Ovary (tissue), 3 donors: ENCODE measurements at regions not wholly inside any gene's neighbourhood (a gene's known extent, or its start where the extent isn't known, plus 50 kb on each side); places are given as distances from the start of the nearest gene placed in this dataset.

ENCODE experiments used
- CTCF ChIP-seq, 3 donors: fragments of 450-650 bp in 2 of 3; fragments of 200-600 bp in 1 of 3; IDR thresholded peaks; one replicate each; pipeline versions ENCODE4 v1.5.1 to v1.8.0; 2016 to 2022; ENCODE audit warnings: antibody characterized with exemption in 3 of 3, mild to moderate bottlenecking in 1 of 3
- EP300 ChIP-seq: sonication (generic); formaldehyde crosslinking; IDR thresholded peaks from one replicate; pipeline ENCODE4 v1.6.1; 2017; ENCODE audit warnings: antibody characterized with exemption
- POLR2A ChIP-seq: fragments of 450-650 bp; IDR thresholded peaks from one replicate; pipeline ENCODE4 v1.6.1; 2017; ENCODE audit warnings: antibody characterized with exemption, mild to moderate bottlenecking, moderate library complexity
- donor health status: DM: no; HTN: no; CAD: no.

- TF ChIP-seq CTCF (IDR thresholded peaks at IDR 0.05) (no peak), POLR2A (no peak), EP300 (no peak)
Measured at GRCh38 chr1:166730299-166730888, 108.9 kb upstream of the POGK start.
